HG03097 (cell line): ENCODE measurements at regions not wholly inside any gene's neighbourhood (a gene's known extent, or its start where the extent isn't known, plus 50 kb on each side); places are given as distances from the start of the nearest gene placed in this dataset.
"Not testable (repeated sequence)": the region's sequence is repeated elsewhere in the genome, so short reads cannot be mapped to it uniquely, and the experiment has no call there.

Experiments
- ATAC-seq: cut with Tn5 transposase; IDR thresholded peaks from one replicate; pipeline ENCODE4 v1.9.1; 2021; ENCODE audit not compliant: unreplicated experiment, low FRiP score

- no peak for ATAC-seq
Observed at GRCh38 chr14:43019826-43020225, 1413.2 kb downstream of the LRFN5 start.

DNA sequence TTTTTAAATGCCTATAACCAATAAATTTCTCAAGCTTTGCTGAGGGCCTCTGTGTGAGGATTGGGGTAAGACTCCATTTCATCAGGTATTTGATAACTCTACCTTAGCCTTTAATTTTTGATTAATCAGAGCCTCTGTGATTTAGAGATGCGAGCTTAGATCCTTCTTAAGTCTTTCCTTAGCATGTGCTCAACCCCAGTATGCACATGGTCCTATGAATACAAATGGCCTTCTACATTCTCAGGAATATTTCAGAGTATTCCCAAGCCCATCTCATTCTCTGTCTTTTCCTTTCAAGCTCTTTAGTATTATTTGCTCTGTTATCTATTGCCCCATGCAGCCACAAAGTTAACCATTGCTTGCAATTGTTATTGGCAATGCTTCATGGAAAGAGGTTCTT is 1407.7 kb downstream of the LRFN5 start:
- ATAC-seq: no peak

- ATAC-seq: no peak
Observed at GRCh38 chr14:43012817-43013216, 1406.1 kb downstream of the LRFN5 start.

GRCh38 chr14:43005807-43006206 is 1399.1 kb downstream of the LRFN5 start:
- ATAC-seq: no peak

- no peak for ATAC-seq
Observed at GRCh38 chr14:43003845-43004244, 1397.2 kb downstream of the LRFN5 start.

DNA sequence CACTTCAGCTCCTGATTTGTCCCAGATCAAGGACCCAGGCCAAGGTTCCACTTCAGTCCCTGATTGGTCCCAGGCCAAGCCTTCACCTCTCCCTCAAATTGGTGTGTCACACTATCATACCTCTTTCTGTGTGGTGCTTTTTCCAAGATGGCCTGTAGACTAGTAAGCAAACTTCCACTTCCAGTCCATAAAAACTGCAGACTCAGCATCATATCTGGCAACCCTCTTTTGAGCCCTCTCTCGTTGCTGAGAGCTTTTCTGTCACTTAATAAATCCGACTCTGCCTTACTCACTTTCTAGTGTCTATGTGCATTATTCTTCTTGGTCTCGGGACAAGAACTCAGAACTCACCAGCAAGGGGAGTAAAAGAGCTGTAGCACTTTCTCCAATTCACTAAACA is 1395.1 kb downstream of the LRFN5 start:
- ATAC-seq: no peak

- no peak for ATAC-seq
Observed at GRCh38 chr14:42994051-42994736, 1387.5 kb downstream of the LRFN5 start.

GRCh38 chr14:42992930-42993329 is 1386.3 kb downstream of the LRFN5 start:
- ATAC-seq: no peak

DNA sequence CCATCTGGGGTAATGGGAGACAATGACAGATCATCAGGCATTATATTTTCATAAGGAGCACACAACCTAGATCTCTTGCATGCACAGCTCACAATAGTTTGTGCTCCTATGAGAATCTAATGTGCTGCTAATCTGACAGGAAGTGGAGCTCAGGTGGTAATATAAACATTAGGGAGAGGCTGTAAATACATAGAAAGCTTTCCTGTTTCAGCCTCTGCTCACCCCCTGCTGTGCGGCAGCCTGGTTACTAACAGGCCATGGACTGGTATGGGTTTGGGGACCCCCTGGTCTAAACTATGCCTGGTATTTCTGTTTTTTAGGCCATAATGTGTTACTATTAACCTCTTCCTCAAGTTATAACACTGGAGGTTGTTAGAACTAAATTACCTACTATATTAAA is 1373.7 kb downstream of the LRFN5 start:
- ATAC-seq: no peak

- not testable (repeated sequence) for ATAC-seq
Observed at GRCh38 chr14:42973171-42973570, 1366.5 kb downstream of the LRFN5 start.

DNA sequence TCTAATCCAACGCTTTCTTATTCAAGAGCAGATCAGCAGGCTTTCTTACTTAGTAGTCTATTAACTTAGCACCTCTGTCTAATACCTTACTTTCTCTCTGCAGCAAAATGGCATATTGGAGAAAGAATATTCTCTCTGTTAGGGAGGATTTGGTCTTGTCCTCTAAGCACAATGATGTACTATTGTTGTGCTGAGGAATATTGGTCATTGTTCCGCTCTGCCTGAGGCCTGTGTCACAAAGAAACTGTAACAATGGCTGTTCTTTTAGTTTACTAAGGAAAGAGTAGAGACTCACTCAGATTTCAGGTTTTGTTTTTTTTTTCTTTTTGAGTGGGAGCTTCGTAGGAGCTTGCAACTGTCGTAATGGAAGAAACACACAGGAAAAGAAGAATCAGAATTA is 1358.8 kb downstream of the LRFN5 start:
- ATAC-seq: no peak

DNA sequence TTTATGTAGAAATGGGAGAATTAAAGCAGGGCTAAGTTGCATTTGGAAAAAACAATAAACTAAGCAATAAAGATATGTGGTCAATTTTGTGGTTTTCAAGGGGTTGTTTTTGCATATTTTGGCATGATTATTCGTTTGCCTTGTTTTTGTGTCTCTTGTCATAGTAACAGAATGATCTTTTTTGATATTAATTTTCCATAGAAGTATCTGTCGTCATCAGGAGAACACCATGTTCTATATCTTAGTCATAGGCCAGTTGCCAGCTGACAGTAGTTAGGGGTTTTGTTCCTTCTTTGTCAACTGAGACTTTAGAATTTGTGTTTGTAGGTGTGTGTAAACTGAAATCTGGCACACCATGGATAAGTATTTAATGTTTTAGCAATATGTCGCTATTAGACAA is 1354.8 kb downstream of the LRFN5 start:
- ATAC-seq: no peak

DNA sequence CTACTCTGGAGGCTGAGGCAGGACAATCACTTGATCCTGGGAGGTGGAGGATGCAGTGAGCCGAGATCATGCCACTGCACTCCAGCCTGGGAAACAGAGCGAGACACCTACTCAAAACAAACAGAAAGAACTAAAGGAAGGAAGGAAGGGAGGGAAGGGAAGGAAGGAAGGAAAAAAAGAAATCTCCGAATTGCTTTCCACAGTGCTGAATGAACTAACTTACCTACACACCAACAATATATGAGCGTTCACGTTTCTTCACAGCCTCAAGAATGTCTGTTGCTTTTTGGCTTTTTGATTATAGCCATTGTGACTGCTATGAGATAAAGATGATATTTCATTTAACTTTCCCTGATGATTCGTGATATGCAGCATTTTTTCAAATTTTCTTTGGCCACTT is 1343.7 kb downstream of the LRFN5 start:
- no peak for ATAC-seq

DNA sequence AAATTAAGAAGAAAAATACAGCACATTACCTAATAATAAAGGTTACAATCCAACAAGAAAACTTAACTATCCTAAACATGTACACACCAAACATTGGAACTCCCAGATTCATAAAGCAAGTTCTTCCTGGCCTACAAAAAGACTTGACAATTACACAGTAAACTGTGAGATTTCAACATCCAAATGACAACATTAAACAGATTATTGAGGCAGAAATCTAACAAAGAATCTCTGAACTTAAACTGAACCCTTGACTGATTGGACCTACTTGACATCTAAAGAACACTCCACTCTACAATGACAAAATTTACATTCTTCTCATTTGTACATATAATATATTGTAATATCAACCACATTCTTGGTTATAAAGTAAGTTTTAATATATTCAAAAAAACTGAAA is 1341.3 kb downstream of the LRFN5 start:
- ATAC-seq: no peak

GRCh38 chr14:42944284-42944683 is 1337.6 kb downstream of the LRFN5 start:
- ATAC-seq: no peak

GRCh38 chr14:42931308-42931707 is 1324.6 kb downstream of the LRFN5 start:
- no peak for ATAC-seq

GRCh38 chr14:42929806-42930480 is 1323.3 kb downstream of the LRFN5 start:
- ATAC-seq: no peak

GRCh38 chr14:42927313-42927712 is 1320.6 kb downstream of the LRFN5 start:
- no peak for ATAC-seq

GRCh38 chr14:42921901-42922300 is 1315.2 kb downstream of the LRFN5 start:
- no peak for ATAC-seq

- ATAC-seq: no peak
Observed at GRCh38 chr14:42918615-42919014, 1311.9 kb downstream of the LRFN5 start.

GRCh38 chr14:42911642-42912041 is 1305.0 kb downstream of the LRFN5 start:
- no peak for ATAC-seq

DNA sequence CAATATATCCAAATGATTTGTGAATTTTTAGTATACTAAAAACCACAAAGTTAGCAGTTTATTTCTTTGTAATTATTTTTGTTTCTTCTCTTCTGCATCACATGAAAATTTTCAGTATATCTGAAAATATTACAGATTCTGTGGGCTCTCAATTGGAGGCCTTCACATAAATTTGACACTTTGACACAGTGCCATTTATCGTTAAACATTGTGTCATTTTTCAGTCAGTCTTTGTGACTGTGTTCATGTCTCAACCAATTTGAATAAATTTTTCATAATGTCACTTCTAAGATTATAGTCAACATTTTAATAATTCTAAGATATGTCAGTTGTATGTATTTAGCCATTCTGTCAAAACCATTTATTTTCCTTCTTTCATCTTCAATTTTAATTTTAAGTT is 1303.0 kb downstream of the LRFN5 start:
- ATAC-seq: no peak
